Epithelial cell of prostate (primary cell): ENCODE measurements at regions not wholly inside any gene's neighbourhood (a gene's known extent, or its start where the extent isn't known, plus 50 kb on each side); places are given as distances from the start of the nearest gene placed in this dataset.

ENCODE experiments used
- DNase-seq: peaks from one replicate; pipeline ENCODE4 v3.0.0-alpha.2; 2011; ENCODE audit warnings: low read depth, low spot score
- H3K27ac ChIP-seq: fragments of 450-650 bp; 2 replicates; pipeline ENCODE4 v1.5.1; 2017; ENCODE audit warnings: mild to moderate bottlenecking

- H3K27ac ChIP-seq, result no peak overlapping the region
- no peak for DNase-seq
These were observed 156.1 kb upstream of the SLC39A10 start for GRCh38 chr2:195500879-195501278.

- no peak for DNase-seq
- no peak overlapping the region for H3K27ac ChIP-seq
These were observed 158.1 kb upstream of the SLC39A10 start for GRCh38 chr2:195498839-195499490.

- no peak for DNase-seq
- H3K27ac ChIP-seq, result no peak overlapping the region
These were observed 158.8 kb upstream of the SLC39A10 start for GRCh38 chr2:195498176-195498575.

- no peak overlapping the region for H3K27ac ChIP-seq
- DNase-seq, result no peak
These were observed 160.0 kb upstream of the SLC39A10 start for GRCh38 chr2:195496991-195497390.

GRCh38 chr2:195495966-195496365, 161.1 kb upstream of the SLC39A10 start:
- DNase-seq, result no peak
- H3K27ac ChIP-seq, result no peak overlapping the region

- no peak overlapping the region for H3K27ac ChIP-seq
- no peak for DNase-seq
These were observed 161.7 kb upstream of the SLC39A10 start for GRCh38 chr2:195495351-195495750.

GRCh38 chr2:195494451-195494850, 162.6 kb upstream of the SLC39A10 start:
- no peak overlapping the region for H3K27ac ChIP-seq

DNA sequence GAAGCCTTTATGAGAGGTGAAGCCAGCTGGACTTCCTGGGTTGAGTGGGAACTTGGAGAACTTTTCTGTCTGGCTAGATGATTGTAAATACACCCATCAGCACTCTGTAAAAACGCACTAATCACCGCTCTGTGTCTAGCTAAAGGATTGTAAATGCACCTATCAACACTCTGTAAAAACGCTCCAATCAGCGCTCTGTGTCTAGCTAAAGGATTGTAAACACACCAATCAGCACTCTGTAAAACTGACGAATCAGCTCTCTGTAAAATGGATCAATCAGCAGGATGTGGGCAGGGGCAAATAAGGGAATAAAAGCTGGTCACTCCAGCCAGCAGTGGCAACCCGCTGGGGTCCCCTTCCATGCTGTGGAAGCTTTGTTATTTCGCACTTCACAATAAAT, 163.6 kb upstream of the SLC39A10 start:
- no peak for DNase-seq
- no peak overlapping the region for H3K27ac ChIP-seq

More at GRCh38 chr2:195494451-195494850, 162.6 kb upstream of the SLC39A10 start:
- DNase-seq, result no peak

- no peak overlapping the region for H3K27ac ChIP-seq
- DNase-seq, result no peak
These were observed 166.7 kb upstream of the SLC39A10 start for GRCh38 chr2:195490319-195490718.

DNA sequence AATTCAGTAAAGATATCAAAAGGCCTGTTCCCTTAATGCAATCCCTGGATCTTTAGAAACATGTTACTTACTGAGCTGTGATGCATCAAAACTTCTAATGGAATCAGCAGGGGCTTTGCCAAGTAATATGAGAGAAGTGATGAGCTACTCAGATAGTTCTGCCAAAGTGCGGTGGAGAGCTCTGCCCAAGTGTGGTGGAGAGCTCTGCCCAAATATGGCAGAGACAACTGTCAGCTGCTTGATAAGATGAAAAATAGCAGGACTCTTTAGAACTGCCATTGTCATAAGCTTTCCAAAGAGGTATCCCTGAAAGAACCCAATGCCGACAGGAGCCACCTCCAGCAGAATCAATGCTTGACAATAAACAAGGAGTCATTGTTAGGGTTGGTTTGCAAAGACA, 167.9 kb upstream of the SLC39A10 start:
- no peak overlapping the region for H3K27ac ChIP-seq
- no peak for DNase-seq

DNA sequence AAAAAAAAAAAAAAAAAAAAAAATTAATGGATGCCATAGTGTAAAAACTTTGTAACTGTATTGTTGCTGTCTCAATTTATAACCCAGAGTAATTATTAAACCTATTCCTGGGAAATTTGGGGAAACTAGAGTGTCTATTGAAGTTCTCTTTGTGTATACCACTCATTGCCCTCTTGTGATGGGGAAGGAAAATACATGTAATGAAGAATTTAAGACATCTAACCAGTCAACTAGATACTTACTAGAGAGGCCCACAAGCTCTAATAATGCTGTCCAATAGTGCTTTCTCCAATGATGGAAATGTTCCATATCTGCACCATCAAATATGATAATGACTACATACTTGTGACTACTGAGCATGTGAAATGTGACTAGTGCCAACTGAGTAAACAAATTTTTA, 168.5 kb upstream of the SLC39A10 start:
- DNase-seq, result no peak
- H3K27ac ChIP-seq, result no peak overlapping the region

- H3K27ac ChIP-seq, result no peak overlapping the region
- DNase-seq, result no peak
These were observed 169.9 kb upstream of the SLC39A10 start for GRCh38 chr2:195486987-195487644.

DNA sequence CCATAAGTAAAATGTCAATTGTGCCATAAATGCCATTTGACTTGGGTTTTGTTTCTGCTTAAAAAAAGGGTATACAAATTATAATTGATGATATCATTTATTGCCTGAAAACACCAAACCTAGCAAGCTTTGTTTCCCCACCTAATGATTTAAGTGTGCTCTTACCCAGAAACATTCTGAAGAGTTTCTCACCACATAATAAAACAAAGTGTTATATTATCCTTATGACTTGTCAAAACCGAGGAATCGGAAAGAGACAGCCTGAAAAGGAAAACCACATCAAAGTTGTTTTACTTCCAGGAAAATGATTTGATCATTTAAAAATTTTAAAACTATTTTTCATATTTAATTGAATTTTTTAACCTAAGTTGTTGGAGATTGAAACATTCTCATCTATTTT, 170.5 kb upstream of the SLC39A10 start:
- no peak overlapping the region for H3K27ac ChIP-seq
- DNase-seq, result no peak

- DNase-seq, result no peak
- H3K27ac ChIP-seq, result no peak overlapping the region
These were observed 175.0 kb upstream of the SLC39A10 start for GRCh38 chr2:195482010-195482409.

DNA sequence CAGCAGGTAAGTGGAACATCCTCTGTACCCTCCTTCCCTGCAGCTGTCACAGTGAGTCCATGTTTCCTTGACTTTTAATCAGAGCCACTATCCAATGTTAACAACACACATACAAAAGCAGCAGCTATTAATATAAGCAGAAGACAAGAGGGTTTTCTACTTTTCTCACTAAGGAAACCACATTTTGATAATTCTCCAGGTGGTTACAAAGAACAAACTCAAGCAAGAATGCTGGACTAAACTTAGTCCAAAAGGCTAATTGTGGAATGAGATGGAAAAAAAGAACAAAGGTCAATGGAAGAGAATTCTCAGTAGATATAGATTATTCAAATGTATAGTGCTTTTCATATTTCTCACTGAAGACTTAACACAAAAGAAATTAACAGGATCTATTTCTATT, 176.9 kb upstream of the SLC39A10 start:
- H3K27ac ChIP-seq, result no peak overlapping the region
- DNase-seq, result no peak

DNA sequence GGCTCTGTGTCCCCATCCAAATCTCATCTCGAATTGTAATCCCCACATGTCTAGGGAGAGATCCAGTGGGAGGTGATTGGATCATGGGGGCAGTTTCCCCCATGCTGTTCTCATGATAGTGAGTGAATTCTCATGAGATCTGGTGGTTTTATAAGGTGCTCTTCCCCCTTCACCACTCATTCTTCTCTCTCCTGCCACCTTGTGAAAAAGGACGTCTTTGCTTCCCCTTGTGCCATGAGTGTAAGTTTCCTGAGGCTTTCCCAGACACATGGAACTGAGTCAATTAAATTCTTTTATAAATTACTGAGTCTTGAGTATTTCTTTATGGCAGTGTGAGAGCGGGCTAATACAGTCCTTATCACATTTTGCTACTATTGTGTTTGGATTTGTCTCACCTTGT, 177.6 kb upstream of the SLC39A10 start:
- DNase-seq, result no peak

DNA sequence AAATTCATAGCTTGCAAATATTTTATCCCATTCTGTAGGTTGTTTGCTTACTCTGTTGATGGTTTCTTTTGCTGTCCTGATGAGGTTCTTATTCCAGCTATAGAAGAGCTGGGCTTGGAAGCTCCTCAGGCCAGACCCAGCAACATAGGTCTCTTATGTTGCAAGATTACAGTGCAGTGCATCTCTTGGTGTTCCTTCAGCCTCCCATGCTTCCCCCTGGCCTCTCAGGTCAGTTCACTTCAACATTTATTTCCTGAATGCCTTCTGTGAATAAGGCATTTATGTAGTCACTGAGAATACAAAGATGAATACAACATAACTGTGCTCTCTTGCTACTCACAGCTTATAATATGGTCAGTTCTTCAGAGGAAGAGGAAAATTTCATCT, 179.0 kb upstream of the SLC39A10 start:
- H3K27ac ChIP-seq, result no peak overlapping the region
- DNase-seq, result no peak

More for the DNA sequence above, 177.6 kb upstream of the SLC39A10 start:
- H3K27ac ChIP-seq, result no peak overlapping the region

DNA sequence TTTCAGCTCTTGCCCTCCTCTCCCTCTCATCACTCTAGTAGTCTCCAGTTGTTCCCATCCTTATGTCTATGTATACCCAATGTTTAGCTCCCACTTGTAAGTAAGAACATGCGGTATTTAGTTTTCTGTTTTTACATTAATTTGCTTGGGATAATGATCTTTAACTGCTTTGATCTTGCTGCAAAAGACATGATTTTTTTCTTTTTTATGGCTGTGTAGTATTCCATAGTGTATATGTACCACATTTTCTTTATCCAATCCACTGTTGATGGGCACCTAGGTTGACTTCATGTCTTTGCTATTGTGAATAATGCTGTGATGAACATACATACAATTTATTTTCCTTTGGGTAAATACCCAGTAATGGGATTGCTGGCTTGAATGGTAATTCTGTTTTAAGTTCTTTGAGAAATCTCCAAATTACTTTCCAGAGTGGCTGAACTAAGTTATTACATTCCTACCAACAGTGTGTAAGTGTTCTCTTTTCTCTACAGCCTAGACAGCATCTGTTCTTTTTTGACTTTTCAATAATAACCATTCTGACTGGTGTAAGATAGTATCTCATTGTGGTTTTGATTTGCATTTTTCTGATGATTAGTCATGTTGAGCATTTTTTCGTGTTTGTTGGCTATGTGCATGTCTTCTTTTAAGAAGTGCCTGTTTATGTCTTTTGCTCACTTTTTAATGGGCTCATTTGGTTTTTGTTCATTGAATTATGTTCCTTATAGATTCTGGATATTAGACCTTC, 179.6 kb upstream of the SLC39A10 start:
- H3K27ac ChIP-seq, result no peak overlapping the region
- DNase-seq, result no peak

GRCh38 chr2:195475336-195475735, 181.7 kb upstream of the SLC39A10 start:
- no peak overlapping the region for H3K27ac ChIP-seq

GRCh38 chr2:195473862-195474261, 183.2 kb upstream of the SLC39A10 start:
- H3K27ac ChIP-seq, result no peak overlapping the region

More at GRCh38 chr2:195475336-195475735, 181.7 kb upstream of the SLC39A10 start:
- no peak for DNase-seq

DNA sequence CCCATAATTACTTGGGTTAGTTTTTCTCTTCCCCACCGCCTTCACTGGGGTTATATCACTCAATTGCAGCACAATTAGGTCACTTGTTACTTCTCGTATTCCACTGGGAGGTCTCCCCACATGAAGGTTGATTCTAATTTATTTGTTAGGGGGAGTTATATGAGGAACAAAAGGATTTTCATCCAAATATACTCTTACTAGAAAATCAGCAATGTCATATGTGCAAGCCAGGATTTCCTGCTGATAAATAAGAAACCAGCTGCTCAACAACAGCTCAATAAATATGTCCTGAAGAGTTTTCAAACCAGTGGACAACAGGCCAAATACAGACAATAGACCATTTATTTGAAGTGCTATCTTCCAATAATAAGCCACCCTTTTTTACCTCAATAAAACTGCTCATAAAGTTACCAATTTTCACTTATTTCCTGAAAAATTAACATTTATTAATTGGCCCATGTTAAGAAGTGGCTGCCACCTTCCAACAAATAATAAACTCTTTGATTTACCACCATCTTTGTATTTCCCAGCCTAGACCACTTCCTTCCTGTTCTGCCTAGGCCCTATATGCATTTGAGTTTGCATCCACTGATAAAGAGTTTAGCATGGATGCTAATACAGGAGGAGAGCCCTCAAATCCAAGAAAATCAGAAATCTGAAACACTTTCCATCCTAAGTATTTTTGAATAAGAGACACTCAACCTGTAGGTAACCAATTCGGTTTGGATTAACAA, 184.4 kb upstream of the SLC39A10 start:
- no peak for DNase-seq
- H3K27ac ChIP-seq, result no peak overlapping the region

More at GRCh38 chr2:195473862-195474261, 183.2 kb upstream of the SLC39A10 start:
- DNase-seq, result no peak
